SU-DHL-6 (cell line): ENCODE measurements at regions not wholly inside any gene's neighbourhood (a gene's known extent, or its start where the extent isn't known, plus 50 kb on each side); places are given as distances from the start of the nearest gene placed in this dataset.

ENCODE experiments used
- H2AFZ ChIP-seq: fragments of 200-600 bp; sonication (generic); 2 replicates; pipeline ENCODE4 v1.6.1; 2014; ENCODE audit warnings: low read depth, mild to moderate bottlenecking, moderate library complexity, mixed read lengths, antibody characterized with exemption, low read length; ENCODE audit not compliant: severe bottlenecking
- H3F3A ChIP-seq: fragments of 200-600 bp; shearing (Covaris generic); 2 replicates; pipeline ENCODE4 v1.6.0; 2016; ENCODE audit warnings: antibody characterized with exemption, mild to moderate bottlenecking; ENCODE audit not compliant: insufficient read depth
- H3K27ac ChIP-seq: fragments of 200-600 bp; sonication (generic); 2 replicates; pipeline ENCODE4 v1.5.1; 2016; ENCODE audit warnings: low read depth, mild to moderate bottlenecking, low read length, moderate library complexity, mixed read lengths
- H3K27me3 ChIP-seq: fragments of 200-600 bp; sonication (generic), shearing (Covaris generic); 2 replicates; pipeline ENCODE4 v1.6.0; 2014; ENCODE audit warnings: mild to moderate bottlenecking, low read length
- H3K36me3 ChIP-seq: fragments of 200-600 bp; sonication (generic); 2 replicates; pipeline ENCODE4 v1.6.1; 2014; ENCODE audit warnings: mild to moderate bottlenecking, low read length, mixed read lengths
- H3K4me2 ChIP-seq: fragments of 300-600, 200-600 bp; shearing (Covaris generic), sonication (generic); 2 replicates; pipeline ENCODE4 v1.6.0; 2014; ENCODE audit warnings: low read length, low read depth, mild to moderate bottlenecking; ENCODE audit not compliant: poor library complexity, severe bottlenecking
- H3K4me3 ChIP-seq: fragments of 200-600 bp; sonication (generic); 2 replicates; pipeline ENCODE4 v1.5.1; 2014; ENCODE audit warnings: antibody characterized with exemption, low read length, mild to moderate bottlenecking, mixed read lengths; ENCODE audit not compliant: insufficient read depth, poor library complexity, severe bottlenecking
- H3K79me2 ChIP-seq: fragments of 200-600 bp; sonication (generic); 2 replicates; pipeline ENCODE4 v1.6.1; 2014; ENCODE audit warnings: mild to moderate bottlenecking, low read length, moderate library complexity; ENCODE audit not compliant: insufficient read depth
- H3K9ac ChIP-seq: fragments of 200-600 bp; sonication (generic); 2 replicates; pipeline ENCODE4 v1.7.0; 2014; ENCODE audit warnings: mild to moderate bottlenecking, low read length
- H3K9me2 ChIP-seq: fragments of 200-600 bp; sonication (generic); replicated peaks from 2 replicates; pipeline ENCODE4 v1.6.1; 2014; ENCODE audit warnings: low read length; ENCODE audit not compliant: insufficient read depth
- H3K9me3 ChIP-seq: fragments of 200-600 bp; sonication (generic); 2 replicates; pipeline ENCODE4 v1.6.1; 2014; ENCODE audit warnings: low read length, mixed read lengths; ENCODE audit not compliant: insufficient read depth
- H4K20me1 ChIP-seq: fragments of 200-600 bp; sonication (generic); 2 replicates; pipeline ENCODE4 v1.6.1; 2014; ENCODE audit warnings: low read depth, mild to moderate bottlenecking, antibody characterized with exemption, low read length, moderate library complexity, mixed read lengths
- EZH2phosphoT487 ChIP-seq: fragments of 200-600 bp; sonication (generic), shearing (Covaris generic); conservative IDR thresholded peaks from 2 replicates; pipeline ENCODE4 v1.6.1; 2018; ENCODE audit warnings: mild to moderate bottlenecking, antibody characterized with exemption, low read length, moderate library complexity, mixed read lengths
- TF ChIP-seq, protein P1 (sequence below): fragments of 200-600 bp; sonication (generic); IDR thresholded peaks from one replicate; pipeline ENCODE4 v1.5.1; 2017; ENCODE audit warnings: antibody characterized with exemption, mild to moderate bottlenecking, low read length, moderate library complexity; ENCODE audit not compliant: insufficient read depth, poor library complexity, severe bottlenecking

DNA sequence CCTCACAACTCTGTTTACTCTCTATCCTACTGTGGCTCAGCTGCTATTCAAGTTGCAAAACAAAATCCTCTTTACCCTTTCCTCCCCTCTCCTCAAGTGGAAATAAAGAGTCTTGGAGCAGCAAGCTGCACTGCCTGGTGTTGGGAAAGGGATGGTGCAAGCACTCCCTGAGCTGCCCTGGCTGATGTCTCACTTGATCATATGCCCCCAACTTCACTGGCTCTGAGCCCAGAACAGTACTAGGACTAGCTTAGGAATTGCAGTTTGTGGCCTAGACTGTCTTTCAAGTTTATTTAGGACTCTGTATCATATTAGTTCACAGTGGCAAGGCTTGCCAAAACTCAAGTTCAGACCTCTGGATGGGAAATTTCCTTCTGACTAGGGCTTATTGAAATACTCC lies 1683.8 kb upstream of the SEL1L start:
- Histone ChIP-seq H3K9ac (no peak overlapping the region), H3K27ac (no peak overlapping the region), H2AFZ (no peak overlapping the region), H3K4me2 (no peak overlapping the region), H4K20me1 (no peaks in the 10 kb centered on the region), H3F3A (no peaks in the 10 kb centered on the region), H3K9me3 (no peaks in the 10 kb centered on the region), H3K36me3 (no peaks in the 10 kb centered on the region), H3K9me2 (no peaks in the 10 kb centered on the region), H3K79me2 (no peaks in the 10 kb centered on the region), H3K4me3 (no peak overlapping the region), H3K27me3 (no peaks in the 10 kb centered on the region)
- no peak for TF ChIP-seq EZH2phosphoT487
- TF ChIP-seq, protein P1, sequence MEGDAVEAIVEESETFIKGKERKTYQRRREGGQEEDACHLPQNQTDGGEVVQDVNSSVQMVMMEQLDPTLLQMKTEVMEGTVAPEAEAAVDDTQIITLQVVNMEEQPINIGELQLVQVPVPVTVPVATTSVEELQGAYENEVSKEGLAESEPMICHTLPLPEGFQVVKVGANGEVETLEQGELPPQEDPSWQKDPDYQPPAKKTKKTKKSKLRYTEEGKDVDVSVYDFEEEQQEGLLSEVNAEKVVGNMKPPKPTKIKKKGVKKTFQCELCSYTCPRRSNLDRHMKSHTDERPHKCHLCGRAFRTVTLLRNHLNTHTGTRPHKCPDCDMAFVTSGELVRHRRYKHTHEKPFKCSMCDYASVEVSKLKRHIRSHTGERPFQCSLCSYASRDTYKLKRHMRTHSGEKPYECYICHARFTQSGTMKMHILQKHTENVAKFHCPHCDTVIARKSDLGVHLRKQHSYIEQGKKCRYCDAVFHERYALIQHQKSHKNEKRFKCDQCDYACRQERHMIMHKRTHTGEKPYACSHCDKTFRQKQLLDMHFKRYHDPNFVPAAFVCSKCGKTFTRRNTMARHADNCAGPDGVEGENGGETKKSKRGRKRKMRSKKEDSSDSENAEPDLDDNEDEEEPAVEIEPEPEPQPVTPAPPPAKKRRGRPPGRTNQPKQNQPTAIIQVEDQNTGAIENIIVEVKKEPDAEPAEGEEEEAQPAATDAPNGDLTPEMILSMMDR = no peak

DNA sequence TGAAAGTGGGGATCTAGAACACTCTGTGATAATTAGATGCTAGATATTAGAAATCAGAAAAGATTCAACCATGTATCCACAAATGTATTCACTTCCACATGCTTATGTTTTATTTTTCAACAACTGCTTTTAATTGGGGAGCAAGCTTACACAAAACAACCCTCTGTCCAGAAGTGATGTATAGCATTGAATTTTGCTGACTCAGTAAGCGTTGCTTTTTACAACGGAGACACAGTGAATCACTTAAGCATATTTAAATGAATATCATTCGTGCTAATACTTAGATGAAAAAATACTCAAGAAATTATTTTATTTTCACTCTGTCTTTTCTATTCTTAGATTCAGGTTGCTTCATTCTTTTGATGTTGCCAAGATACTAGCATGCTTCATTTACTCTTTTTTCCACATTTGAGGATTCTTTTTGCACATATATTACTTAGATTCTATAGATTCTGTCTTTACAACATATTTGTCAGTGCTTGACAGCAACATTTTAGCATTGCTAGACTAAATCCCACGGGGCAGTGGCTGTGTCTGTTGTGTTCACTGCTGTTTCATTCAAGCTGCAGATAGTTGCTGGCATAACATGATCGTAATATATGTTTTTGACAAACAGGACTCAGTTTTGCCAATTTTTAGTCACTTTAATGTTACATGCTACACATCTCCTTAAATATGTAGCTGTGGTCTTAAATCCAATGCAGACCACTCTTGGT lies 1714.4 kb upstream of the SEL1L start:
- H3K36me3 ChIP-seq = no peaks in the 10 kb centered on the region
- no peak overlapping the region for H3K4me2 ChIP-seq
- no peaks in the 10 kb centered on the region for H3K79me2 ChIP-seq
- no peak overlapping the region for H3K27ac ChIP-seq
- H4K20me1 ChIP-seq = no peaks in the 10 kb centered on the region
- H2AFZ ChIP-seq = no peak overlapping the region
- no peaks in the 10 kb centered on the region for H3K27me3 ChIP-seq
- no peaks in the 10 kb centered on the region for H3F3A ChIP-seq
- no peak overlapping the region for H3K4me3 ChIP-seq
- H3K9ac ChIP-seq = no peak overlapping the region
- TF ChIP-seq, protein P1 = no peak
- no peak for TF ChIP-seq EZH2phosphoT487
- no peaks in the 10 kb centered on the region for H3K9me2 ChIP-seq
- H3K9me3 ChIP-seq = no peaks in the 10 kb centered on the region

DNA sequence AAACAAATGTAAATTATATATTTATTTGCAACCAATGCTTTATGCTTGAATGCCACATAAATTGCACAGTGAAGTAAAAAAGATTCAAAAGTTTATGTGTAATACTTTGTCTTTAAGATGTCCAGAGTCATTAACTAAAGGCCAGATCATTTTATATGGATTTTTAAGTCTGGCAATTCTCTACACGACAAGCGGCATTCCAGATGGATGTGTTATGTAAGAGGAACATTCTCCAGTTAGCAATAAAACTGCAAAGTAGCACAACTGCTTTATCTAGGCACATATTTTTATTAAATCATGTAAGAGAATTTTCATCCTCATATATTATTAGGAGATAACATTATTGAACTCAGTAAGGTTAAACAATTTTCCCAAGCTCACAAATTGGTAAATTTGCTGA lies 1717.7 kb upstream of the SEL1L start:
- Histone ChIP-seq H3K27ac (no peak overlapping the region), H3K4me3 (no peak overlapping the region), H3K79me2 (no peaks in the 10 kb centered on the region), H3K9ac (no peak overlapping the region), H3K4me2 (no peak overlapping the region), H3K9me3 (no peaks in the 10 kb centered on the region), H2AFZ (no peak overlapping the region), H3K27me3 (no peaks in the 10 kb centered on the region), H3F3A (no peaks in the 10 kb centered on the region), H3K9me2 (no peaks in the 10 kb centered on the region), H4K20me1 (no peaks in the 10 kb centered on the region), H3K36me3 (no peaks in the 10 kb centered on the region)
- TF ChIP-seq EZH2phosphoT487 = no peak
- TF ChIP-seq, protein P1 = no peak
